HG03039 (cell line): ENCODE measurements at regions not wholly inside any gene's neighbourhood (a gene's known extent, or its start where the extent isn't known, plus 50 kb on each side); places are given as distances from the start of the nearest gene placed in this dataset.

ENCODE experiments used
- ATAC-seq: cut with Tn5 transposase; IDR thresholded peaks from one replicate; pipeline ENCODE4 v1.9.1; 2021; ENCODE audit warnings: mild to moderate bottlenecking, moderate library complexity; ENCODE audit not compliant: unreplicated experiment

GRCh38 chrX:4185086-4185485 lies 471.6 kb upstream of the PRKX start:
- no peak for ATAC-seq

DNA sequence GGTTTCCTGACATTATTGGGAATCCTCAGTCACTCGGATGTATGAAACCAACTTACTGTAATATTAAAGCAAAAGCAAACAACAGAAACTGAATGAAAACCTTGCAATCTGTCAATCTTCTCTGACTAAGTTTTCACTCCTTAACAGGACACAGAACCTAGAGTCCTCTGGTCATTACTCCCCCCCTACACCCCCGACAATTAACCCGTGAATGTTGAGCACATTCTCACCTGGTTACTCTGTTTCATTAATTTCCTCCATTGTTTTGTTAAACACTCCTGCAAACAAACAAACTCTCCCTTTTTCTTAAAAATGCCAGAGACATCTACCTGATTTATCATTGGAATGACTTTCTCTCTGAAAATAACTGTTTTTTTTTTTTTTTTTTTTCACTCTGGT lies 469.0 kb upstream of the PRKX start:
- no peak for ATAC-seq

DNA sequence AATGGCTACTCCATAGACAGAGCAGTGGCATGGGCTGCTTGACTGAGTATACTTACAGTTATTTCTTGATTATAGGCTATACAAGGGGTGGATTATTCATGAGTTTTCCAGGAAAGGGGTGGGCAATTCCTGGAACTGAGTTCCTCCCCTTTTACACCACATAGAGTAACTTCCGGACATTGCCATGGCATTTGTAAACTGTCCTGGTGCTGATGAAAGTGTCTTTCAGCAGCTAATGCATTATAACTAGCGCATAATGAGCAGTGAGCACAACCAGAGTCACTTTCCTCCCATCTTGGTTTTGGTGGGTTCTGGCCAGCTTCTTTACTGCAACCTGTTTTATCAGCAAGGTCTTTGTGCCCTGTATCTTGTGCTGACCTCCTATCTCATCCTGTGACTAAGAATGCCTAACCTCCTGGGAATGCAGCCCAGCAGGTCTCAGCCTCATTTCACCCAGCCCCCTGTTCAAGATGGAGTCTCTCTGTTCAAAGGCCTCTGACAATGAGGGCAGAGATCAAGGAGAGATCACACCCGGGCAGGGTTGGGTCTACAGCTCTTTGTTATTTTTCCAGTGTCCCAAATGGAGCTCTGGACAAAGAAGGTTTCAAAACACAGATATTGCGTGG lies 468.4 kb upstream of the PRKX start:
- ATAC-seq, result no peak

DNA sequence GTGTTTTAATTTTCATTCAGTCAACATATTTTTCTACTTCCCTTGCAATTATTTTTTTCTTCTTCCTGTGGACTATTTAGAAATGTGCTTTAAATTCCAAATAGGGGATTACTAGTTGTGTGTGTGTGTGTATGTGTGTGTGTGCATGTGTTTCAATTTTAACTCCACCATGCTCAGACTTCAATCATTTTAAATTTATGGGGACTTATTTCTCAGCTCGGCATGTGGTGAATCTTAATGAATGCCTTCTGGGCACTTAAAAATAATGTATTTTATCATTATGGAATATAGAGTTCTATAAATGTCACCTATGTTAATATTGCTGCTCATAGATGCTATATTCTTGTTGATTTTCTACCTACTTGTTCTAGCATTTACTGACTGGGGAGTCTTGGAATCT lies 465.6 kb upstream of the PRKX start:
- ATAC-seq, result no peak

GRCh38 chrX:4175221-4175620 lies 461.8 kb upstream of the PRKX start:
- no peak for ATAC-seq

DNA sequence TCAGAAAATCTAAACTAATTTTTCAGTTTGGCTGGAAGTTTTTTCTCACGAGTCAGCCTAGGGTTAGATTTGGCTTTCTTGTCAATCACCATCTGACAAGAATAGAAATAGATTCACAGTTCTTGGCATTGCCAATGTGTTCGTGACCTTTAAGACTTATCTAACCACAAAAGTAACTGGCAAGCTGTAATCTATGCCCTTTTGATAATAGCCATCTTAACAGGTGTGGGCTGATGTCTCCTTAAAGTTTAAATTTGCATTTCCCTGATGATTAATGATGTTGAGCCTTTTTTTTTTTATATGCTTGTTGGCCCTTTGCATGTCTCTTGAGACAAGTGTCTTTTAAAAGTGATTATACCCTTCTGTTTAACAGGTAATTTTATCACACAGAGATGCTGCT lies 460.3 kb upstream of the PRKX start:
- ATAC-seq, result no peak

- no peak for ATAC-seq
These were observed 438.3 kb upstream of the PRKX start for GRCh38 chrX:4151798-4152197.

DNA sequence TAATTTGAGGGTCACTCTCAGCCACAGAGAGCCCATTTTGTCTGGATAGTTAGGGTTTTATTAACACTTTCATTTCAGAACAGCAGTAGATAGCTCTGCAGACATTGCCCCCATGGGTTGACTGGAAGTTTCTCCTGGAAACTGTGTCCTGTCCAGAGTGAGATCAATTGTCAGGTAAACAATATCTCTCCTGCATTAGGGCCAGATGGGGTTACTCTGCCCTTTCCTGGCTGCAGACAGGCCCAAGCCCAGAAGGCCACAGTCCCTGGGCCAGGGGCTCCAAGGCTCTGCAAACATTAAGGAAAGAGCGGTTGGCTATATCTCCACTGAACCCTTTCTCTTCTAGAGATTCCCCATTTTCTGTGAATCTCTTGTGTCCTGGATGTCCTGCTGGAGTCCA lies 436.8 kb upstream of the PRKX start:
- no peak for ATAC-seq

- ATAC-seq, result no peak
These were observed 416.2 kb upstream of the PRKX start for GRCh38 chrX:4129626-4130025.

- ATAC-seq, result no peak
These were observed 405.4 kb upstream of the PRKX start for GRCh38 chrX:4118666-4119530.

GRCh38 chrX:4110964-4111363 lies 397.5 kb upstream of the PRKX start:
- ATAC-seq, result no peak

GRCh38 chrX:4094926-4095325 lies 381.5 kb upstream of the PRKX start:
- ATAC-seq, result no peak

DNA sequence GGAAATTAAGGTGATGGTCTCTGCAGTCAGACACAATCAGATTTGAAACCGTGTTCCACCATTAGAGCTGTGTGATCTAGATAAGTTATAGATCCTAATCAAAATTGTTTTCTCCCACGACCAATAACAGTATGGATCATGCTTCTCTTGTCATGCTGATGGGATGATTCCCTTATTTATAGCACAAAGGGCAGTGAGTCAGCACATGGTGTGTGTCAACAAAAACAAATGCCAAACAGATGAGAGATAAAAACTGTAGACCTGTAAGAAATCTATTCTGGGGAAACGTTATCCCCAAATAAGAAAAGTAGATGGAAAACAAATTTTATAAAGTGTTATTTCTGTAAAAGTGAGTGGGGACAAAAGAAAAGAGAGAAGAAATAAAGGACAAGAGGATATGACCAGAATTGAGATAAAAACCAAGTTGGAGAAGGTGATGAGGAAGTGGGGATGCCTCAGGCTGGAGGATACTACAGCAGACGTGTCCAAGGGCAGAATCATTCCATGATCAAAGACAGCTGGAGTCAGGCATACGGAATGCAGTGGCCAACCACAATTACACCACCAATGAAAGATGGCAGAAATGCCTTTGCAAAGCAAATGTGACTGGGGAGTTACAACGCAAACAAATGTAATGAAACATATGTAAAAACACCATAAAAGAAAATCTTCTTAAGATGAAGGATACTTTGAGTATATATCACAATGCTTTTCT lies 377.8 kb upstream of the PRKX start:
- ATAC-seq, result no peak

DNA sequence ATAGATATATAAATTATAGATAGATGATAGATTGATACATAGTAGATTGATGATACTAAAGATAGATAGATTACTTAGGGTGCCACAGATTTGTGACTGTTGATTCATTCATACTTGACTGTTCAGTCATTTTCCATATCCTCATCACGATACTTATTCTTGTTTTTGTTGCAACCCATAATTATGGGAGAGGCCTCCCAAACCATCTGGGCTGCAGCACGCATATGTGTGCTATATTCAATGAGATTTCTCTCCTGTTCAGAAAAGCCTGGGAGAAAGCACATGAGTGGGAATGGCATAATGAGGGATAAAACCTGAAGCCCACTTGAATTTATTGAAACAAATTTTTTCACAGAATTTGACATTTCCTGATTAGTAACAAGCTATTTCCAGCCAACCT lies 346.4 kb upstream of the PRKX start:
- no peak for ATAC-seq

GRCh38 chrX:4043951-4044350 lies 330.5 kb upstream of the PRKX start:
- ATAC-seq, result no peak

- ATAC-seq, result no peak
These were observed 322.4 kb upstream of the PRKX start for GRCh38 chrX:4035874-4036273.

- ATAC-seq, result no peak
These were observed 314.7 kb upstream of the PRKX start for GRCh38 chrX:4028151-4028550.

GRCh38 chrX:4005281-4005680 lies 291.8 kb upstream of the PRKX start:
- ATAC-seq, result no peak

DNA sequence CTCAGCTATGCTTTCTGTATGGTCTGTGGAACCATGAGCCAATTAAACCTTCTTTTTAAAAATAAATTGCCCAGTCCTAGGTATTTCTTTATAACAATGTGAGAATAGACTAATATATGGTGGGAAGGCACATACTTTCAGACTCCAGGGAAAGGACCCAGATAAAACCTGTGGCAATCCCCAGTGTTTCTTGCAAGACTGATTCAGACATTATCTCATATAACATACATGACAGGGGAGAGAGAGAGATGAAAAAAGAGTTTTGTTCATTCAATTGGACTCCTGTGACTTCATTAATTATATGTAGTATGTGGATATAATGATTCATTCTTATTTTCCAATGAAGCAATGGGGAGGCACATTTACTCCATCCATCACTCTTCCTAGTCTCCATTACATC lies 291.4 kb upstream of the PRKX start:
- no peak for ATAC-seq

DNA sequence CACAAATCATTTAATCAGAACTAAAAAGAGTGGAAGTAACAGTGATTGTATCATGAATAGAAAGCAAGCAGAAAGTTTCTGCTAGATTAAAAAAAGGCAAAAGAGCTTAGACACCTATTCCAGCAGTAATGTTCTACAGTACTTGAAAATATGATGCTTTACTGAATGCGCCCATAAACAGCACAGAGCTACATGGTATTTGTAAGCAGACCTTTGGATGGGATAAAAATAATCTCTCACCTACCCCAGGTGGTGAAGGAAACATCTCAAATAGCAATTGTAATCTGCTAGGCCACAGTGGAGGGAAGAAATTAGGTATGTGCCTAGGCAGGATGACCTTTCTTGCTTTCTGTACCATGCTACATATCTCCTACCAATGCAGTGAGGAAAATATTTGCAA lies 280.9 kb upstream of the PRKX start:
- no peak for ATAC-seq

GRCh38 chrX:3990569-3990968 lies 277.1 kb upstream of the PRKX start:
- ATAC-seq, result no peak
